GM19240 (cell line): ENCODE measurements at regions not wholly inside any gene's neighbourhood (a gene's known extent, or its start where the extent isn't known, plus 50 kb on each side); places are given as distances from the start of the nearest gene placed in this dataset.

ENCODE experiments used
- DNase-seq: peaks from one replicate; pipeline ENCODE4 v3.0.0; 2011; ENCODE audit warnings: low spot score; ENCODE audit not compliant: insufficient read length

- no peak for DNase-seq
Measured at GRCh38 chr6:102493485-102493884, 1100.0 kb downstream of the GRIK2 start.

GRCh38 chr6:102488729-102489128 is 1095.2 kb downstream of the GRIK2 start:
- no peak for DNase-seq

- no peak for DNase-seq
Measured at GRCh38 chr6:102485480-102485879, 1092.0 kb downstream of the GRIK2 start.

- DNase-seq: no peak
Measured at GRCh38 chr6:102474041-102474807, 1080.7 kb downstream of the GRIK2 start.

- no peak for DNase-seq
Measured at GRCh38 chr6:102458990-102459389, 1065.5 kb downstream of the GRIK2 start.

- DNase-seq: no peak
Measured at GRCh38 chr6:102438171-102438570, 1044.7 kb downstream of the GRIK2 start.

- no peak for DNase-seq
Measured at GRCh38 chr6:102417368-102417998, 1024.0 kb downstream of the GRIK2 start.

GRCh38 chr6:102415891-102416290 is 1022.4 kb downstream of the GRIK2 start:
- DNase-seq: no peak

GRCh38 chr6:102411796-102412195 is 1018.3 kb downstream of the GRIK2 start:
- DNase-seq: no peak

GRCh38 chr6:102407886-102408741 is 1014.6 kb downstream of the GRIK2 start:
- no peak for DNase-seq

GRCh38 chr6:102405860-102406259 is 1012.4 kb downstream of the GRIK2 start:
- DNase-seq: no peak

- DNase-seq: no peak
Measured at GRCh38 chr6:102402635-102403329, 1009.3 kb downstream of the GRIK2 start.

- DNase-seq: no peak
Measured at GRCh38 chr6:102398788-102399390, 1005.4 kb downstream of the GRIK2 start.

- no peak for DNase-seq
Measured at GRCh38 chr6:102390541-102390940, 997.0 kb downstream of the GRIK2 start.

GRCh38 chr6:102389994-102390393 is 996.5 kb downstream of the GRIK2 start:
- DNase-seq: no peak

GRCh38 chr6:102387326-102388033 is 994.0 kb downstream of the GRIK2 start:
- no peak for DNase-seq

- DNase-seq: no peak
Measured at GRCh38 chr6:102381203-102381602, 987.7 kb downstream of the GRIK2 start.

- DNase-seq: no peak
Measured at GRCh38 chr6:102356170-102356569, 962.7 kb downstream of the GRIK2 start.

GRCh38 chr6:102355578-102355977 is 962.1 kb downstream of the GRIK2 start:
- DNase-seq: no peak

- DNase-seq: no peak
Measured at GRCh38 chr6:102352552-102352951, 959.0 kb downstream of the GRIK2 start.
